ENCODE measurements at regions not wholly inside any gene's neighbourhood (a gene's known extent, or its start where the extent isn't known, plus 50 kb on each side); places are given as distances from the start of the nearest gene placed in this dataset.

DNA sequence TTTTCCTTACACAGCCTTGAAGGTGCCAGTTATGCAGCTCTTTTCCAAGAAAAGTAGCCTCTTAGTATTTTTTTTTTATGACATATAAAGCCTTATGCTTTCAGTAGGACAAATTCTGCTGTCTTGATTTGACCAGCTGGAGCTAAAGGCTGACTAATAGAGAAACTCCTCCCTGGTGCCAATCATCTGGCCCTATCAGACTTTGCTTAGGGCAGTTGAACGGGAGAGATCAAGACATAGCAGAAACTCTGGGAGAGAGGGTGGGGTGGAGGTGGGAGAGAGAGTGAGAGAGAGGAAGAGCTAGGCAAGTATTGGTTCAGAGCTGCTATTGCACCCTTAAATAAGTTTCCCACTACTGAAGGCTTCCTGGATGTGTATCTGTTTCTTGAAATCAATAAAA is 100.2 kb downstream of the SEC61B start:
- in situ Hi-C loops (cut with HindIII; ENCODE audit: low pct_ligation_motif_present, low pct_unique_long_range_greater_than_20kb, low sequenced_read_pairs) = no loop called here

DNA sequence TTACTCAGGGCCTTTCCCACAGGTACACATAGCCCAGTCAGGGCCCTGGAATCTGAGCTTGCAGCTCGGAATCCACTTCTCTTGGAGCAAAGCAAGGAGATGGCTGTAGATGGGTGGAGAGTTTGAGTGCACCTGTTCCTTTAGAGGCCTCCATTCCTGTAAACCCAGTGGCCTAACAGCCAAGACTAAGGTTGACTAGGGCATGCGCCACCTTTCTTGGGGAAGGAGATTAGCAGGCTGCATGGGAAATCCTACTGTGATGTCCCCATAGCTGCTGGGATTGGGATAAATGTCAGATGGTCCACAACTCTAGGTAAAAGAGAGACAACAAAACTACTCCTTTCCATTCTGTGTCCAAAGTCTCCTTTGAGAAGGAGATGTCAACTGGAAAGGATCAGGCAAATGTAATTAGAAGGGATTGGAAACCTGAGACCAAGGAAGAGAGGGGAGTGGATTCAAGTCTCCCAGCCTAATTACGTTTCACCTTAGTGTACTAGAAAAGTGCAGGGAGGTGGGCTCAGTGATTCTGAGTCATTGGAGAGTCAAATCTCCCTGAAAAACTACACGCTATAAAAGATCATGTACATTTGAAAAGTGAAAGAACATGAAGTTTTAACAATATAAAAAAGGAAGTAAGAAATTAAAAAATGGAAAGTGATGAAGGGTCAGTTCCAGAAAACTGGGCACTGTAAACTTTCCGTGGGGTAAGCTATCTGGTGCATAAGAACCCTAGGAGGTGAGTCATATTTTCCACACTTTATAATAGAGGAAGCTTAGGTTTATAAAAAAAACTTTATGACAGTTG is 104.2 kb downstream of the SEC61B start:
- DNase-seq = no peak
- in situ Hi-C loops (cut with HindIII; ENCODE audit: low pct_ligation_motif_present, low pct_unique_long_range_greater_than_20kb, low sequenced_read_pairs) = no loop called here

More for the DNA sequence above, 100.2 kb downstream of the SEC61B start:
- DNase-seq = no peak

- no peak for DNase-seq
- in situ Hi-C loops (cut with HindIII; ENCODE audit: low pct_ligation_motif_present, low pct_unique_long_range_greater_than_20kb, low sequenced_read_pairs) = no loop called here
Measured at GRCh38 chr9:99326917-99327189, 104.8 kb downstream of the SEC61B start.

- DNase-seq = no peak
- in situ Hi-C loops (cut with HindIII; ENCODE audit: low pct_ligation_motif_present, low pct_unique_long_range_greater_than_20kb, low sequenced_read_pairs) = no loop called here
Measured at GRCh38 chr9:99327667-99328066, 105.6 kb downstream of the SEC61B start.

- in situ Hi-C loops (cut with HindIII; ENCODE audit: low pct_ligation_motif_present, low pct_unique_long_range_greater_than_20kb, low sequenced_read_pairs) = no loop called here
Measured at GRCh38 chr9:99335280-99335679, 113.2 kb downstream of the SEC61B start.

GRCh38 chr9:99336005-99336404 is 113.9 kb downstream of the SEC61B start:
- in situ Hi-C loops (cut with HindIII; ENCODE audit: low pct_ligation_motif_present, low pct_unique_long_range_greater_than_20kb, low sequenced_read_pairs) = no loop called here
- no peak for DNase-seq

More at GRCh38 chr9:99335280-99335679, 113.2 kb downstream of the SEC61B start:
- DNase-seq = no peak

- no peak for DNase-seq
- in situ Hi-C loops (cut with HindIII; ENCODE audit: low pct_ligation_motif_present, low pct_unique_long_range_greater_than_20kb, low sequenced_read_pairs) = no loop called here
Measured at GRCh38 chr9:99336531-99336930, 114.4 kb downstream of the SEC61B start.

- no peak for DNase-seq
- in situ Hi-C loops (cut with HindIII; ENCODE audit: low pct_ligation_motif_present, low pct_unique_long_range_greater_than_20kb, low sequenced_read_pairs) = no loop called here
Measured at GRCh38 chr9:99340281-99340680, 118.2 kb downstream of the SEC61B start.

DNA sequence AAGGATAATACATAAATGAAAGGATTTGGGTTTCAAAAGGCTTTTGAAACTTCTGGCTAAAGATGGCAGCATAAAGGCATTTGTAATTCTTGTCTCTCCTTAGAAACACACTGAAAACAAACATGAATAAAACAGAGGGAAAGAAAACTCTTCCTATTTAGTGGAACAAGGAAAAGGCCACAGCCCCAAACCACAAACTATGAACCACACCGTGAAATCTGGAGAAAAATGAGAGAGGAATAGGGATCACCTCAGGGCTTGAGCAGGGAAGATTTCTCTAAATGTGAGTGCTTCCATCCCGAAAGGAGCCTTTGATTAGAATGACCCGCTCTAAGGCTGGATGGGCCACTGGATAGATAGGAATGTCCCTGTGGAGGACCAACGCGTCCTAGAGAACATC is 119.6 kb downstream of the SEC61B start:
- DNase-seq = no peak
- in situ Hi-C loops (cut with HindIII; ENCODE audit: low pct_ligation_motif_present, low pct_unique_long_range_greater_than_20kb, low sequenced_read_pairs) = no loop called here

DNA sequence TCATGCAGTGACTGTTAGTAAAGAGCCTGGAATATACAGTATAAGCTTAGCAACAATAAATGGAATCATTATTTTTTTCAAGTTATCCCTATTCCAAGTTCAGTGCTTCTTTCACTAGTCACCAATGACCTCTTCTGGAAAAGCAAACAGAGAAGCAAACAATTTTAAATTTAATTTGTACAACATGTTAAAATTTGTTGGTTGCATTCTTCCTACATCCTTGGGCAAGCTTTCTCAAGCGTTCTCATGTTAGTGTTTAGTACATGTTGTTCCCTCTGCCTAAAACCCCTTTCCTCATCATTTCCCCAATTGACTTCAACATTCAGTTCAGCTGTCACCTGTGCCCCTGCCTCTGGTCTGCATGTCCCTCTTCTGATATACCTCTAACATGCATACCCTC is 123.4 kb downstream of the SEC61B start:
- in situ Hi-C loops (cut with HindIII; ENCODE audit: low pct_ligation_motif_present, low pct_unique_long_range_greater_than_20kb, low sequenced_read_pairs) = no loop called here
- no peak for DNase-seq

- in situ Hi-C loops (cut with HindIII; ENCODE audit: low pct_ligation_motif_present, low pct_unique_long_range_greater_than_20kb, low sequenced_read_pairs) = no loop called here
- no peak for DNase-seq
Measured at GRCh38 chr9:99345942-99346341, 123.9 kb downstream of the SEC61B start.

DNA sequence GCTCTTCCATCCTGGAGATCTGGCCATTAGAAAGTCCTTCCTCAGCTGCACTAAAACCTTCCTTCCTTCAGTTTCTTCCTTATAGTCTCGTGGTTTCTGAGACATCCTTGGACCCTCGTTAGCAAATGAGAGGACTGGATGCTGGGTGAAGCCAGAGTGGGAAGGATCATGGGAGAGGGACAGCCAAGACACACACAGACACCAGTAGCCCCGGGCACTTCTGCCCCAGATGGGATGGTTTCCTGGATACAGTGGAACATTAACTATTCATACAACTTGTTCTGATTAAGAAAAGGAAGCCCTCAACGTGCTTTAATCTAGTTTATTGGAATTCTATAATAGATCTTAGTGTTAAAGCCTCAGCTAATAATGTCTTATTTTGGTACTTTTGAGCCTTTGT is 125.5 kb downstream of the SEC61B start:
- no peak for DNase-seq
- in situ Hi-C loops (cut with HindIII; ENCODE audit: low pct_ligation_motif_present, low pct_unique_long_range_greater_than_20kb, low sequenced_read_pairs) = no loop called here

GRCh38 chr9:99348289-99348688 is 126.2 kb downstream of the SEC61B start:
- DNase-seq = no peak

DNA sequence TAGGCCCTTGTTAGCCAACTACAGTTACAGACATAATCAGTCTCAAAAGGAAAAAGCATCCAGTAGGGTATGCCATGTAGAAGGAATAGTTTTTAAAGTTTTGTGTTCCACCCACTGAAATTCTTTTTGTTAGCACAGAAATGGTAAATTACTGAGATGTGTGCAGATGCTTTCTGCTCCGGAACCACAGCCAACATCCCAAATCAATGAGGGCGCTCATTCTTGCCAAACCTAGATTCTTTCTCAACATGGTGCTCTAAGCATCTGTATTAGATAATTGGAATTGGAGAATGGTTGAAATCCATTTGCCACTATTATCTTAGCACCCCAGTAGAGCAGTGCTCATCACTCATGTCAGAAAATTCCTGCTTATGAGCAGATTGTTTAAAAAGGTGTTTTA is 127.8 kb downstream of the SEC61B start:
- in situ Hi-C loops (cut with HindIII; ENCODE audit: low pct_ligation_motif_present, low pct_unique_long_range_greater_than_20kb, low sequenced_read_pairs) = no loop called here
- no peak for DNase-seq

More at GRCh38 chr9:99348289-99348688, 126.2 kb downstream of the SEC61B start:
- in situ Hi-C loops (cut with HindIII; ENCODE audit: low pct_ligation_motif_present, low pct_unique_long_range_greater_than_20kb, low sequenced_read_pairs) = no loop called here

GRCh38 chr9:99350461-99350860 is 128.4 kb downstream of the SEC61B start:
- DNase-seq = no peak
- in situ Hi-C loops (cut with HindIII; ENCODE audit: low pct_ligation_motif_present, low pct_unique_long_range_greater_than_20kb, low sequenced_read_pairs) = no loop called here

DNA sequence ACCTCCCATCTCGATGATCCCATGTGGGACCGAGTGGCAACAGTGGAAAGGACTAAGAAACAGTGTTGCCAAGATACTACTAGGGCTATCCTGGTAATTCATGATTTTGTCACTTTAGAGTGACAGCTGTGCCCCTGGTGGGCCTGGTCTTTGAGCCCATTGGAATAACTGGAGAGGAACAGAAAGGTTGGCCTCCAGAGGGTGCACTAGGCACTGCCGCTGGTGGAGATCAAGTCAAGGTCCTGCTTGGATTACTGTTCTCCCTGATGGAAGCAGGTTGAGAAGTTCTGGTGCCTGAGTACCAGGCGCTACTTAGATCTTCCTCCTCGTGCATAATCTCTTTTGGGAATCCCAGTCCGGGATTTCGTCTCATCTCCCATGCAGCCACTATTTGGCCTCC is 129.6 kb downstream of the SEC61B start:
- no peak for DNase-seq

DNA sequence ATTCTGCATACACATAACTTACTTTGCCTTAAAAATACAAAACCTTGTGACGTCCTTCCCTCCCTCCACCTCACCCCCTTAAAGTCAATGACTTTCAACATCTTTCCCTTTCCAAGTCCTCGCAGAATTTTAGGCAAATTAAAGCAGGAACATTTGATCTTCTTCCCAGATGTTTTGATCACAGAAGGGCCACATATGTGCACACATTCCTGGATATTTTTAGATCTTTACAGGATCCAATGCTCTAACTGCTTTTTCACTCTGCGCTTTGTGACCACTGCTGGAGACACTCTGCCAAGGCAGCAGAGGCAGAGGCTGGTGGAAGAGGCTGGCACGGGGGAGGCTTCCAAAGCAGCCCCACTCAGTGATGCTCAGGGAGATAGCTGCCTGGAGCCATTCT is 130.7 kb downstream of the SEC61B start:
- DNase-seq = no peak
- in situ Hi-C loops (cut with HindIII; ENCODE audit: low pct_ligation_motif_present, low pct_unique_long_range_greater_than_20kb, low sequenced_read_pairs) = no loop called here

More for the DNA sequence above, 129.6 kb downstream of the SEC61B start:
- in situ Hi-C loops (cut with HindIII; ENCODE audit: low pct_ligation_motif_present, low pct_unique_long_range_greater_than_20kb, low sequenced_read_pairs) = no loop called here

GRCh38 chr9:99353408-99353807 is 131.3 kb downstream of the SEC61B start:
- DNase-seq = no peak
- in situ Hi-C loops (cut with HindIII; ENCODE audit: low pct_ligation_motif_present, low pct_unique_long_range_greater_than_20kb, low sequenced_read_pairs) = no loop called here

DNA sequence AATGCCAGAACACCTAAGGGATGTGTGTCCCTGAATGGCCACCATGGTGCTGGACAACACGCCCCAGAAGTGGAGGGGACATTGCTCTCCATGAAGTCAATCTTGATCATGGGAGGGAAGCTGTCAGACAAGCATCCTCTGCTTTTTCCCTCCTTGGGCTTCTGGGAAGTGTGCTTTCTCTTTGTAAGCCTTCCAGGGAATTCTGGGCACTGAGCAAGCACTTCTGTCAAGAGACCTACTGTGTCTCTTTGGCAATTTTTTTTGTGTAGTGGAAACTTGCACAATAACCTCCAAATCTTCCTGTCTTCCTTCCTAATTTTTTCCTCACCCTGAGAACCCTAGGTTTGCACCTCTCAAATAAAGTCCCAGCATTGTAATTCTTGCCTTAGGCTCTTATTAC is 132.0 kb downstream of the SEC61B start:
- no peak for DNase-seq
- in situ Hi-C loops (cut with HindIII; ENCODE audit: low pct_ligation_motif_present, low pct_unique_long_range_greater_than_20kb, low sequenced_read_pairs) = no loop called here

- in situ Hi-C loops (cut with HindIII; ENCODE audit: low pct_ligation_motif_present, low pct_unique_long_range_greater_than_20kb, low sequenced_read_pairs) = no loop called here
- no peak for DNase-seq
Measured at GRCh38 chr9:99356512-99356971, 134.5 kb downstream of the SEC61B start.

DNA sequence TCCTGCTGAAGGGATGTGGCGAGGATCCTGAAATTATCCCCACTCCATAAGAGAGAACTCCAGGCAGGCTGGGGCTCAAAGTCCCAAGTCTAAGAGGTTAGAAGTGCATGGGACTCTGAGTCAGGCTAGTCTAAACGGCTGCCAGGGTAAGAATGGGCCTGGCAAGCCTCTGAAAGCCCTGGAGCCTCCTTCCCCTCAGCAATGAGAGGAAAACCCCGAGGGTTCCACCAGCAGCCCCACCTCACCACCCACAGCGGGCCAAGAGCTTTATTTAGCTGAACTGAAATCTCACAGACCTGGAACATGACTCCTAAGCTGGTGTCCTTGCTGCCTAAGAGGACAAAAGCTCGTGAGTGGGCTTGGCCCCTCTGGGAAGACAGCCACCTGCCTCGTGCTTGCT is 135.5 kb downstream of the SEC61B start:
- DNase-seq = no peak
- in situ Hi-C loops (cut with HindIII; ENCODE audit: low pct_ligation_motif_present, low pct_unique_long_range_greater_than_20kb, low sequenced_read_pairs) = no loop called here

All from ACHN (cell line).